Vagina (tissue), 2 donors: ENCODE measurements at regions not wholly inside any gene's neighbourhood (a gene's known extent, or its start where the extent isn't known, plus 50 kb on each side); places are given as distances from the start of the nearest gene placed in this dataset.

Experiments used
- CTCF ChIP-seq, 3 experiments: fragments of 450-650 bp in 2 of 3; fragments of 200-600 bp in 1 of 3; sonication (generic) in 1 of 3; IDR thresholded peaks; one replicate each; pipeline ENCODE4 v1.5.1; 2017 to 2019; ENCODE audit warnings: antibody characterized with exemption in 3 of 3, mild to moderate bottlenecking in 2 of 3, moderate library complexity in 2 of 3
- POLR2A ChIP-seq, 2 donors: fragments of 450-650 bp; IDR thresholded peaks; one replicate each; pipeline ENCODE4 v1.6.1; 2017; ENCODE audit warnings: antibody characterized with exemption in 2 of 2, mild to moderate bottlenecking in 2 of 2, moderate library complexity in 2 of 2

- TF ChIP-seq POLR2A (IDR thresholded peaks at IDR 0.05) (no peak), CTCF (IDR thresholded peaks at IDR 0.05) (no peak)
Measured at GRCh38 chrX:94961730-94962129, 1287.7 kb downstream of the FAM133A start.
